ENCODE measurements at regions not wholly inside any gene's neighbourhood (a gene's known extent, or its start where the extent isn't known, plus 50 kb on each side); places are given as distances from the start of the nearest gene placed in this dataset.

GRCh38 chr13:22137361-22138050 is 466.6 kb downstream of the FGF9 start:
- no peaks in the 10 kb centered on the region for H3K79me2 ChIP-seq (ENCODE audit: insufficient read depth, low read length)
- no peak for FAIRE-seq
- no peak overlapping the region for H3K27ac Mint-ChIP-seq (ENCODE audit: unreplicated experiment)

GRCh38 chr13:22138947-22139346 is 468.1 kb downstream of the FGF9 start:
- Histone ChIP-seq H3K9me3 (ENCODE audit: insufficient read depth, low read depth, low read length) (peaks cover 5% of the 10 kb centered on the region), H3K4me1 (ENCODE audit: insufficient read depth, low read length) (no peaks in the 10 kb centered on the region), H4K20me1 (ENCODE audit: insufficient read depth, low read length) (no peaks in the 10 kb centered on the region), H3K27me3 (ENCODE audit: insufficient read depth, low read length) (no peaks in the 10 kb centered on the region), H3K27ac (ENCODE audit: low read depth, low read length) (no peak overlapping the region), H3K4me2 (ENCODE audit: low read length) (no peak overlapping the region), H3K9ac (ENCODE audit: low read length) (no peak overlapping the region), H3K79me2 (ENCODE audit: insufficient read depth, low read length) (no peaks in the 10 kb centered on the region), H3K36me3 (ENCODE audit: insufficient read depth, low read length) (no peaks in the 10 kb centered on the region), H3K4me3 (ENCODE audit: insufficient read depth, low read depth, low read length) (no peak overlapping the region), H2AFZ (ENCODE audit: low read depth, low read length) (no peak overlapping the region)
- Mint-ChIP-seq H3K4me3 (ENCODE audit: unreplicated experiment) (no peak overlapping the region), H3K36me3 (ENCODE audit: low read depth, unreplicated experiment) (no peaks in the 10 kb centered on the region), H3K27ac (ENCODE audit: unreplicated experiment) (no peak overlapping the region), H3K4me1 (ENCODE audit: low read depth, unreplicated experiment) (no peaks in the 10 kb centered on the region), H3K27me3 (ENCODE audit: low read depth, unreplicated experiment) (peaks cover 2% of the 10 kb centered on the region), H3K9me3 (ENCODE audit: unreplicated experiment) (peaks cover 4% of the 10 kb centered on the region)
- no peak for TF ChIP-seq EZH2 (IDR thresholded peaks at IDR 0.05; ENCODE audit: insufficient read depth, low read length)
- TF ChIP-seq CTCF (IDR thresholded peaks at IDR 0.05; ENCODE audit: insufficient read depth, low read depth, low read length) = no peak
- DNase-seq (ENCODE audit: low read depth) = no peak
- FAIRE-seq = no peak

More at GRCh38 chr13:22137361-22138050, 466.6 kb downstream of the FGF9 start:
- Histone ChIP-seq H3K9ac (ENCODE audit: low read length) (no peak overlapping the region), H3K4me1 (ENCODE audit: insufficient read depth, low read length) (no peaks in the 10 kb centered on the region), H3K9me3 (ENCODE audit: insufficient read depth, low read depth, low read length) (peaks cover 1% of the 10 kb centered on the region), H3K27me3 (ENCODE audit: insufficient read depth, low read length) (no peaks in the 10 kb centered on the region), H2AFZ (ENCODE audit: low read depth, low read length) (no peak overlapping the region), H3K4me2 (ENCODE audit: low read length) (no peak overlapping the region), H3K36me3 (ENCODE audit: insufficient read depth, low read length) (no peaks in the 10 kb centered on the region), H4K20me1 (ENCODE audit: insufficient read depth, low read length) (no peaks in the 10 kb centered on the region), H3K27ac (ENCODE audit: low read depth, low read length) (no peak overlapping the region), H3K4me3 (ENCODE audit: insufficient read depth, low read depth, low read length) (no peak overlapping the region)
- TF ChIP-seq EZH2 (IDR thresholded peaks at IDR 0.05; ENCODE audit: insufficient read depth, low read length) = no peak
- TF ChIP-seq CTCF (IDR thresholded peaks at IDR 0.05; ENCODE audit: insufficient read depth, low read depth, low read length) = no peak
- Mint-ChIP-seq H3K4me3 (ENCODE audit: unreplicated experiment) (no peak overlapping the region), H3K27me3 (ENCODE audit: low read depth, unreplicated experiment) (peaks cover 2% of the 10 kb centered on the region), H3K9me3 (ENCODE audit: unreplicated experiment) (no peaks in the 10 kb centered on the region), H3K36me3 (ENCODE audit: low read depth, unreplicated experiment) (no peaks in the 10 kb centered on the region), H3K4me1 (ENCODE audit: low read depth, unreplicated experiment) (no peaks in the 10 kb centered on the region)
- DNase-seq (ENCODE audit: low read depth) = no peak

- no peak overlapping the region for H3K27ac Mint-ChIP-seq (ENCODE audit: unreplicated experiment)
- FAIRE-seq (no peak), DNase-seq (ENCODE audit: low read depth) (no peak)
- peaks cover 4% of the 10 kb centered on the region for H3K9me3 Mint-ChIP-seq (ENCODE audit: unreplicated experiment)
- Histone ChIP-seq H2AFZ (ENCODE audit: low read depth, low read length) (no peak overlapping the region), H3K27me3 (ENCODE audit: insufficient read depth, low read length) (no peaks in the 10 kb centered on the region), H4K20me1 (ENCODE audit: insufficient read depth, low read length) (no peaks in the 10 kb centered on the region), H3K27ac (ENCODE audit: low read depth, low read length) (no peak overlapping the region), H3K9ac (ENCODE audit: low read length) (no peak overlapping the region), H3K4me3 (ENCODE audit: insufficient read depth, low read depth, low read length) (no peak overlapping the region), H3K4me2 (ENCODE audit: low read length) (no peak overlapping the region), H3K9me3 (ENCODE audit: insufficient read depth, low read depth, low read length) (peaks cover 5% of the 10 kb centered on the region), H3K4me1 (ENCODE audit: insufficient read depth, low read length) (no peaks in the 10 kb centered on the region), H3K36me3 (ENCODE audit: insufficient read depth, low read length) (no peaks in the 10 kb centered on the region), H3K79me2 (ENCODE audit: insufficient read depth, low read length) (no peaks in the 10 kb centered on the region)
- H3K36me3 Mint-ChIP-seq (ENCODE audit: low read depth, unreplicated experiment) = no peaks in the 10 kb centered on the region
- no peak for TF ChIP-seq CTCF (IDR thresholded peaks at IDR 0.05; ENCODE audit: insufficient read depth, low read depth, low read length)
- no peak for TF ChIP-seq EZH2 (IDR thresholded peaks at IDR 0.05; ENCODE audit: insufficient read depth, low read length)
- H3K4me1 Mint-ChIP-seq (ENCODE audit: low read depth, unreplicated experiment) = no peaks in the 10 kb centered on the region
- H3K4me3 Mint-ChIP-seq (ENCODE audit: unreplicated experiment) = no peak overlapping the region
- peaks cover 2% of the 10 kb centered on the region for H3K27me3 Mint-ChIP-seq (ENCODE audit: low read depth, unreplicated experiment)
Observed at GRCh38 chr13:22141716-22142115, 470.8 kb downstream of the FGF9 start.
